GM12878 (cell line): ENCODE measurements at regions not wholly inside any gene's neighbourhood (a gene's known extent, or its start where the extent isn't known, plus 50 kb on each side); places are given as distances from the start of the nearest gene placed in this dataset.

Source experiments
- BRCA1 ChIP-seq: IDR thresholded peaks from 2 replicates; pipeline ENCODE4 v1.6.1; 2011; ENCODE audit warnings: low read depth, low read length, improper control_type of control experiment
- EP300 ChIP-seq, 2 experiments: fragments of 150-350 bp in 1 of 2; IDR thresholded peaks; 2 replicates each; pipeline ENCODE4 v1.6.1; 2011 to 2012; ENCODE audit warnings: low read depth in 2 of 2, low read length in 2 of 2, borderline replicate concordance in 1 of 2, improper control_type of control experiment in 1 of 2, inconsistent platforms in 1 of 2; ENCODE audit not compliant: control insufficient read depth in 1 of 2
- ESRRA ChIP-seq: IDR thresholded peaks from 2 replicates; pipeline ENCODE4 v1.6.1; 2012; ENCODE audit warnings: mild to moderate bottlenecking, low read length, improper control_type of control experiment
- EZH2 ChIP-seq: IDR thresholded peaks from 2 replicates; pipeline ENCODE4 v1.6.1; 2012; ENCODE audit warnings: low read depth, mild to moderate bottlenecking, control low read depth, inconsistent platforms, low read length, borderline replicate concordance; ENCODE audit not compliant: control insufficient read depth
- ZNF384 ChIP-seq: IDR thresholded peaks from 2 replicates; pipeline ENCODE4 v1.6.1; 2012; ENCODE audit warnings: low read depth, mild to moderate bottlenecking, low read length, improper control_type of control experiment, borderline replicate concordance

DNA sequence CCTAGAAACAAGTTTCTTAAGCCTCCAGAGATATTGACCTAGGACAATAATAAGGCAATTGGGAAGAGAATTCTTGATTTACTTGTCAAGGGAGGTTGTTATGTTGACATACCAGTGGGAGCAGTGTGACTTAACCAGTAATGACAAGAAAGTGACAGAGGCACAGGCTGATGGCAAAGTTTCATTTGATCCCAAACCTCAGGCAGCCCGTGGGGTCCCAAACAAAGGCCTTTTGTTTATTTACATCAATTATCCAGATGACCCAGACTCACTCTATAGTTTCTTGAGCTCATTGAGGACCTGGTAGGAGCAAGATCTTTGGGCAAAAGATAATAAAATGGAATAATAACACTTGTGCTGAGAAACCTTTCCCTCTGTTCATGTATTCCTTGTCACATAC is 336.8 kb downstream of the ARL6IP6 start:
- TF ChIP-seq ZNF384, result no peak
- no peak for TF ChIP-seq EZH2
- TF ChIP-seq BRCA1, result no peak
- no peak for TF ChIP-seq EP300 (IDR thresholded peaks at IDR 0.05; ENCODE audit: borderline replicate concordance in 1 of 2, control insufficient read depth in 1 of 2, low read depth in 2 of 2, low read length in 2 of 2)
- no peak for TF ChIP-seq ESRRA
